GM03348 (cell line): ENCODE measurements at regions not wholly inside any gene's neighbourhood (a gene's known extent, or its start where the extent isn't known, plus 50 kb on each side); places are given as distances from the start of the nearest gene placed in this dataset.
"Not testable (repeated sequence)": the region's sequence is repeated elsewhere in the genome, so short reads cannot be mapped to it uniquely, and the experiment has no call there.

Source experiments
- DNase-seq: peaks from one replicate; pipeline ENCODE4 v3.0.0; 2012; ENCODE audit warnings: low spot score

GRCh38 chr6:66599541-66599940, 892.5 kb upstream of the EYS start:
- DNase-seq, result peak; percentile 6

GRCh38 chr6:66578362-66578761, 871.3 kb upstream of the EYS start:
- no peak for DNase-seq

- DNase-seq, result no peak
Observed at GRCh38 chr6:66568271-66568670, 861.2 kb upstream of the EYS start.

- no peak for DNase-seq
Observed at GRCh38 chr6:66561479-66561878, 854.5 kb upstream of the EYS start.

- no peak for DNase-seq
Observed at GRCh38 chr6:66558189-66558588, 851.2 kb upstream of the EYS start.

GRCh38 chr6:66556936-66557335, 849.9 kb upstream of the EYS start:
- DNase-seq, result no peak

- no peak for DNase-seq
Observed at GRCh38 chr6:66555082-66555481, 848.1 kb upstream of the EYS start.

- no peak for DNase-seq
Observed at GRCh38 chr6:66553441-66553840, 846.4 kb upstream of the EYS start.

GRCh38 chr6:66538551-66539135, 831.6 kb upstream of the EYS start:
- no peak for DNase-seq

GRCh38 chr6:66533921-66534404, 826.9 kb upstream of the EYS start:
- no peak for DNase-seq

GRCh38 chr6:66526061-66526460, 819.0 kb upstream of the EYS start:
- peak; percentile 7 for DNase-seq

- DNase-seq, result no peak
Observed at GRCh38 chr6:66522864-66523263, 815.8 kb upstream of the EYS start.

GRCh38 chr6:66516377-66516776, 809.4 kb upstream of the EYS start:
- DNase-seq, result no peak

- peak; percentile 26 for DNase-seq
Observed at GRCh38 chr6:66508433-66508832, 801.4 kb upstream of the EYS start.

- no peak for DNase-seq
Observed at GRCh38 chr6:66499851-66500250, 792.8 kb upstream of the EYS start.

- peak; percentile 28 for DNase-seq
Observed at GRCh38 chr6:66496659-66497058, 789.6 kb upstream of the EYS start.

- not testable (repeated sequence) for DNase-seq
Observed at GRCh38 chr6:66494643-66495042, 787.6 kb upstream of the EYS start.

GRCh38 chr6:66489269-66489987, 782.4 kb upstream of the EYS start:
- no peak for DNase-seq

GRCh38 chr6:66481216-66481615, 774.2 kb upstream of the EYS start:
- no peak for DNase-seq

GRCh38 chr6:66478705-66479104, 771.7 kb upstream of the EYS start:
- no peak for DNase-seq

- DNase-seq, result no peak
Observed at GRCh38 chr6:66435321-66435720, 728.3 kb upstream of the EYS start.

- peak; percentile 30 for DNase-seq
Observed at GRCh38 chr6:66429210-66429609, 722.2 kb upstream of the EYS start.

- DNase-seq, result no peak
Observed at GRCh38 chr6:66423047-66423446, 716.0 kb upstream of the EYS start.

GRCh38 chr6:66421570-66421969, 714.5 kb upstream of the EYS start:
- peak; percentile 2 for DNase-seq
